ENCODE measurements at regions not wholly inside any gene's neighbourhood (a gene's known extent, or its start where the extent isn't known, plus 50 kb on each side); places are given as distances from the start of the nearest gene placed in this dataset.
"Not testable (repeated sequence)": the region's sequence is repeated elsewhere in the genome, so short reads cannot be mapped to it uniquely, and the experiment has no call there.

GRCh38 chr6:10080561-10080960, 334.3 kb downstream of the TFAP2A start:
- Mint-ChIP-seq H3K9me3 (ENCODE audit: low read depth, unreplicated experiment) (no peaks in the 10 kb centered on the region), H3K36me3 (ENCODE audit: insufficient read depth, unreplicated experiment) (no peaks in the 10 kb centered on the region), H3K27ac (ENCODE audit: unreplicated experiment) (no peak overlapping the region), H3K4me1 (ENCODE audit: low read depth, unreplicated experiment) (no peaks in the 10 kb centered on the region), H3K27me3 (ENCODE audit: unreplicated experiment) (no peaks in the 10 kb centered on the region), H3K4me3 (ENCODE audit: low read depth, unreplicated experiment) (no peak overlapping the region)
- intact Hi-C loops (cut with micrococcal nuclease; ENCODE audit: unreplicated experiment), result no loop called here
- CTCF ChIA-PET, result no interaction called here
- BruUV-seq (replicated peaks), result no TSS peak
- no peak for DNase-seq
- TF ChIP-seq CTCF (IDR thresholded peaks at IDR 0.05; ENCODE audit: unreplicated experiment), result no peak

- Mint-ChIP-seq H3K4me1 (ENCODE audit: low read depth, unreplicated experiment) (no peaks in the 10 kb centered on the region), H3K27ac (ENCODE audit: unreplicated experiment) (no peak overlapping the region), H3K27me3 (ENCODE audit: unreplicated experiment) (no peaks in the 10 kb centered on the region), H3K36me3 (ENCODE audit: insufficient read depth, unreplicated experiment) (no peaks in the 10 kb centered on the region), H3K9me3 (ENCODE audit: low read depth, unreplicated experiment) (no peaks in the 10 kb centered on the region), H3K4me3 (ENCODE audit: low read depth, unreplicated experiment) (no peak overlapping the region)
- no peak for TF ChIP-seq CTCF (IDR thresholded peaks at IDR 0.05; ENCODE audit: unreplicated experiment)
- DNase-seq, result no peak
- no TSS peak for BruUV-seq (replicated peaks)
- CTCF ChIA-PET, result interaction anchor here (0.6 kb wide), 1 partner anchor 335 kb away, joined by 3 read pairs; no protein-coding TSS in a partner anchor
- intact Hi-C loops (cut with micrococcal nuclease; ENCODE audit: unreplicated experiment), result no loop called here
These were observed 336.3 kb downstream of the TFAP2A start for GRCh38 chr6:10078581-10078980.

GRCh38 chr6:10074726-10075125, 340.1 kb downstream of the TFAP2A start:
- H3K36me3 Mint-ChIP-seq (ENCODE audit: insufficient read depth, unreplicated experiment); CTCF ChIA-PET; H3K4me1 Mint-ChIP-seq (ENCODE audit: low read depth, unreplicated experiment); BruUV-seq (replicated peaks); intact Hi-C loops (cut with micrococcal nuclease; ENCODE audit: unreplicated experiment); H3K9me3 Mint-ChIP-seq (ENCODE audit: low read depth, unreplicated experiment); DNase-seq; H3K27ac Mint-ChIP-seq (ENCODE audit: unreplicated experiment); H3K27me3 Mint-ChIP-seq (ENCODE audit: unreplicated experiment); H3K4me3 Mint-ChIP-seq (ENCODE audit: low read depth, unreplicated experiment): not testable (repeated sequence)

- no peak for DNase-seq
- Mint-ChIP-seq H3K4me1 (ENCODE audit: low read depth, unreplicated experiment) (no peaks in the 10 kb centered on the region), H3K4me3 (ENCODE audit: low read depth, unreplicated experiment) (no peak overlapping the region), H3K36me3 (ENCODE audit: insufficient read depth, unreplicated experiment) (no peaks in the 10 kb centered on the region), H3K27ac (ENCODE audit: unreplicated experiment) (no peak overlapping the region), H3K9me3 (ENCODE audit: low read depth, unreplicated experiment) (no peaks in the 10 kb centered on the region), H3K27me3 (ENCODE audit: unreplicated experiment) (no peaks in the 10 kb centered on the region)
- intact Hi-C loops (cut with micrococcal nuclease; ENCODE audit: unreplicated experiment), result no loop called here
- no peak for TF ChIP-seq CTCF (IDR thresholded peaks at IDR 0.05; ENCODE audit: unreplicated experiment)
- CTCF ChIA-PET, result no interaction called here
- no TSS peak for BruUV-seq (replicated peaks)
These were observed 341.5 kb downstream of the TFAP2A start for GRCh38 chr6:10073341-10073740.

- Mint-ChIP-seq H3K4me1 (ENCODE audit: low read depth, unreplicated experiment) (peaks cover 7% of the 10 kb centered on the region), H3K9me3 (ENCODE audit: low read depth, unreplicated experiment) (no peaks in the 10 kb centered on the region), H3K27ac (ENCODE audit: unreplicated experiment) (no peak overlapping the region), H3K4me3 (ENCODE audit: low read depth, unreplicated experiment) (no peak overlapping the region), H3K27me3 (ENCODE audit: unreplicated experiment) (no peaks in the 10 kb centered on the region), H3K36me3 (ENCODE audit: insufficient read depth, unreplicated experiment) (no peaks in the 10 kb centered on the region)
- intact Hi-C loops (cut with micrococcal nuclease; ENCODE audit: unreplicated experiment), result no loop called here
- CTCF ChIA-PET, result interaction anchor here (0.7 kb wide), 1 partner anchor 28 kb away, joined by 3 read pairs; no protein-coding TSS in a partner anchor
- TF ChIP-seq CTCF (IDR thresholded peaks at IDR 0.05; ENCODE audit: unreplicated experiment), result no peak
- DNase-seq, result no peak
- BruUV-seq (replicated peaks), result no TSS peak
These were observed 343.1 kb downstream of the TFAP2A start for GRCh38 chr6:10071631-10072220.
